Neural cell (in vitro differentiated cells): ENCODE measurements at regions not wholly inside any gene's neighbourhood (a gene's known extent, or its start where the extent isn't known, plus 50 kb on each side); places are given as distances from the start of the nearest gene placed in this dataset.

ENCODE experiments used
- EP300 ChIP-seq: fragments of 450-650 bp; conservative IDR thresholded peaks from 2 replicates; pipeline ENCODE4 v1.6.1; 2014; ENCODE audit warnings: antibody characterized with exemption, mild to moderate bottlenecking, moderate library complexity; ENCODE audit not compliant: poor library complexity, severe bottlenecking
- EZH2 ChIP-seq: fragments of 200-600, 300-800 bp; shearing (Covaris generic), sonication (generic); IDR thresholded peaks from 2 replicates; pipeline ENCODE4 v1.6.1; 2014; ENCODE audit warnings: antibody characterized with exemption, low read length, borderline replicate concordance, mild to moderate bottlenecking; ENCODE audit not compliant: insufficient read depth, poor library complexity, severe bottlenecking
- MXI1 ChIP-seq: fragments of 450-650 bp; conservative IDR thresholded peaks from 2 replicates; pipeline ENCODE4 v1.6.1; 2014; ENCODE audit warnings: antibody characterized with exemption, mild to moderate bottlenecking; ENCODE audit not compliant: poor library complexity, severe bottlenecking
- POLR2AphosphoS5 ChIP-seq: IDR thresholded peaks from 2 replicates; pipeline ENCODE4 v1.6.1; 2012
- RAD21 ChIP-seq: fragments of 450-650 bp; conservative IDR thresholded peaks from 2 replicates; pipeline ENCODE4 v1.6.1; 2014; ENCODE audit warnings: antibody characterized with exemption, mild to moderate bottlenecking, moderate library complexity
- TF ChIP-seq, protein P1 (sequence below): fragments of 450-650 bp; IDR thresholded peaks from 2 replicates; pipeline ENCODE4 v1.5.1; 2014; ENCODE audit warnings: antibody characterized with exemption, mild to moderate bottlenecking, moderate library complexity; ENCODE audit not compliant: poor library complexity, severe bottlenecking
- TF ChIP-seq, protein P2 (sequence below): IDR thresholded peaks from 2 replicates; pipeline ENCODE4 v1.6.1; 2012; ENCODE audit warnings: borderline replicate concordance

DNA sequence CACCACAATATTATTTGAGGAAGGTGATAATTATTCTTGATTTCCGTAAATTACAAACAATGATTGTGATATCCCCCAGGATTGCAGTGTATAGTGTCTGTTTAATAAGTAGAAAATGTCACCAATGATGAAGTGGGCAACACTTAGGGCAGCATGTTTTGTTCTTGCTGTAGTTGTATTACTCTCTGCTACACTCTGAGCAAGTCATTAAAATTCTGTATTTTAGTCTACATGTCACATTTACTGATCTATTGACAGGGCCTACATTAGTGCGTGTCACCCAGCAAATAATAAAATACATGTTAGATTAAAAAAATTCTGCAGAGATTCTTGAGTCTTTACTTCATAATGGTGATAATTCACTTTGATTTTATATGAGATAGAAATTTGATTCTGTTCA, 247.6 kb downstream of the TMX3 start:
- TF ChIP-seq, protein P1, sequence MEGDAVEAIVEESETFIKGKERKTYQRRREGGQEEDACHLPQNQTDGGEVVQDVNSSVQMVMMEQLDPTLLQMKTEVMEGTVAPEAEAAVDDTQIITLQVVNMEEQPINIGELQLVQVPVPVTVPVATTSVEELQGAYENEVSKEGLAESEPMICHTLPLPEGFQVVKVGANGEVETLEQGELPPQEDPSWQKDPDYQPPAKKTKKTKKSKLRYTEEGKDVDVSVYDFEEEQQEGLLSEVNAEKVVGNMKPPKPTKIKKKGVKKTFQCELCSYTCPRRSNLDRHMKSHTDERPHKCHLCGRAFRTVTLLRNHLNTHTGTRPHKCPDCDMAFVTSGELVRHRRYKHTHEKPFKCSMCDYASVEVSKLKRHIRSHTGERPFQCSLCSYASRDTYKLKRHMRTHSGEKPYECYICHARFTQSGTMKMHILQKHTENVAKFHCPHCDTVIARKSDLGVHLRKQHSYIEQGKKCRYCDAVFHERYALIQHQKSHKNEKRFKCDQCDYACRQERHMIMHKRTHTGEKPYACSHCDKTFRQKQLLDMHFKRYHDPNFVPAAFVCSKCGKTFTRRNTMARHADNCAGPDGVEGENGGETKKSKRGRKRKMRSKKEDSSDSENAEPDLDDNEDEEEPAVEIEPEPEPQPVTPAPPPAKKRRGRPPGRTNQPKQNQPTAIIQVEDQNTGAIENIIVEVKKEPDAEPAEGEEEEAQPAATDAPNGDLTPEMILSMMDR: no peak
- no peak for TF ChIP-seq MXI1
- peak; percentile 45 for TF ChIP-seq EP300
- TF ChIP-seq, protein P2, sequence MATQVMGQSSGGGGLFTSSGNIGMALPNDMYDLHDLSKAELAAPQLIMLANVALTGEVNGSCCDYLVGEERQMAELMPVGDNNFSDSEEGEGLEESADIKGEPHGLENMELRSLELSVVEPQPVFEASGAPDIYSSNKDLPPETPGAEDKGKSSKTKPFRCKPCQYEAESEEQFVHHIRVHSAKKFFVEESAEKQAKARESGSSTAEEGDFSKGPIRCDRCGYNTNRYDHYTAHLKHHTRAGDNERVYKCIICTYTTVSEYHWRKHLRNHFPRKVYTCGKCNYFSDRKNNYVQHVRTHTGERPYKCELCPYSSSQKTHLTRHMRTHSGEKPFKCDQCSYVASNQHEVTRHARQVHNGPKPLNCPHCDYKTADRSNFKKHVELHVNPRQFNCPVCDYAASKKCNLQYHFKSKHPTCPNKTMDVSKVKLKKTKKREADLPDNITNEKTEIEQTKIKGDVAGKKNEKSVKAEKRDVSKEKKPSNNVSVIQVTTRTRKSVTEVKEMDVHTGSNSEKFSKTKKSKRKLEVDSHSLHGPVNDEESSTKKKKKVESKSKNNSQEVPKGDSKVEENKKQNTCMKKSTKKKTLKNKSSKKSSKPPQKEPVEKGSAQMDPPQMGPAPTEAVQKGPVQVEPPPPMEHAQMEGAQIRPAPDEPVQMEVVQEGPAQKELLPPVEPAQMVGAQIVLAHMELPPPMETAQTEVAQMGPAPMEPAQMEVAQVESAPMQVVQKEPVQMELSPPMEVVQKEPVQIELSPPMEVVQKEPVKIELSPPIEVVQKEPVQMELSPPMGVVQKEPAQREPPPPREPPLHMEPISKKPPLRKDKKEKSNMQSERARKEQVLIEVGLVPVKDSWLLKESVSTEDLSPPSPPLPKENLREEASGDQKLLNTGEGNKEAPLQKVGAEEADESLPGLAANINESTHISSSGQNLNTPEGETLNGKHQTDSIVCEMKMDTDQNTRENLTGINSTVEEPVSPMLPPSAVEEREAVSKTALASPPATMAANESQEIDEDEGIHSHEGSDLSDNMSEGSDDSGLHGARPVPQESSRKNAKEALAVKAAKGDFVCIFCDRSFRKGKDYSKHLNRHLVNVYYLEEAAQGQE: no peak
- no peak for TF ChIP-seq EZH2
- peak; percentile 36 for TF ChIP-seq POLR2AphosphoS5
- TF ChIP-seq RAD21: no peak
